ENCODE measurements at regions not wholly inside any gene's neighbourhood (a gene's known extent, or its start where the extent isn't known, plus 50 kb on each side); places are given as distances from the start of the nearest gene placed in this dataset.

- Mint-ChIP-seq H3K9me3 (no peaks in the 10 kb centered on the region), H3K4me3 (no peak overlapping the region), H3K36me3 (ENCODE audit: low read depth) (no peaks in the 10 kb centered on the region), H3K27me3 (ENCODE audit: low read depth) (no peaks in the 10 kb centered on the region), H3K4me1 (ENCODE audit: low read depth) (no peaks in the 10 kb centered on the region), H3K27ac (no peak overlapping the region)
- CTCF ChIA-PET, result no interaction called here
- intact Hi-C loops (cut with micrococcal nuclease), result no loop called here
- DNase-seq, result no peak
Measured at GRCh38 chr6:109315341-109316110, 66.7 kb downstream of the CD164 start.

- Mint-ChIP-seq H3K4me3 (no peak overlapping the region), H3K27me3 (ENCODE audit: low read depth) (no peaks in the 10 kb centered on the region), H3K27ac (no peak overlapping the region), H3K36me3 (ENCODE audit: low read depth) (no peaks in the 10 kb centered on the region), H3K9me3 (no peaks in the 10 kb centered on the region), H3K4me1 (ENCODE audit: low read depth) (no peaks in the 10 kb centered on the region)
- intact Hi-C loops (cut with micrococcal nuclease), result no loop called here
- DNase-seq, result no peak
- CTCF ChIA-PET, result no interaction called here
Measured at GRCh38 chr6:109314313-109314712, 68.0 kb downstream of the CD164 start.

GRCh38 chr6:109313139-109313538 lies 69.1 kb downstream of the CD164 start:
- peaks cover 1% of the 10 kb centered on the region for H3K4me1 Mint-ChIP-seq (ENCODE audit: low read depth)
- H3K36me3 Mint-ChIP-seq (ENCODE audit: low read depth), result no peaks in the 10 kb centered on the region
- H3K9me3 Mint-ChIP-seq, result no peaks in the 10 kb centered on the region
- CTCF ChIA-PET, result no interaction called here
- intact Hi-C loops (cut with micrococcal nuclease), result no loop called here
- H3K27ac Mint-ChIP-seq, result no peak overlapping the region
- no peak overlapping the region for H3K4me3 Mint-ChIP-seq
- H3K27me3 Mint-ChIP-seq (ENCODE audit: low read depth), result no peaks in the 10 kb centered on the region
- DNase-seq, result no peak

GRCh38 chr6:109311471-109311870 lies 70.8 kb downstream of the CD164 start:
- Mint-ChIP-seq H3K4me3 (no peak overlapping the region), H3K4me1 (ENCODE audit: low read depth) (peaks cover 2% of the 10 kb centered on the region), H3K9me3 (no peaks in the 10 kb centered on the region), H3K36me3 (ENCODE audit: low read depth) (no peaks in the 10 kb centered on the region), H3K27ac (no peak overlapping the region), H3K27me3 (ENCODE audit: low read depth) (no peaks in the 10 kb centered on the region)
- no peak for DNase-seq
- intact Hi-C loops (cut with micrococcal nuclease), result no loop called here
- CTCF ChIA-PET, result no interaction called here

- intact Hi-C loops (cut with micrococcal nuclease), result loop anchor here (2.0 kb wide), 2 partner anchors 63 to 73 kb away; partner anchors contain the start of gene CD164
- Mint-ChIP-seq H3K27ac (no peak overlapping the region), H3K9me3 (no peaks in the 10 kb centered on the region), H3K4me3 (no peak overlapping the region), H3K4me1 (ENCODE audit: low read depth) (peaks cover 2% of the 10 kb centered on the region), H3K27me3 (ENCODE audit: low read depth) (no peaks in the 10 kb centered on the region), H3K36me3 (ENCODE audit: low read depth) (no peaks in the 10 kb centered on the region)
- DNase-seq, result no peak
- CTCF ChIA-PET, result no interaction called here
Measured at GRCh38 chr6:109309917-109310316, 72.3 kb downstream of the CD164 start.

GRCh38 chr6:109308018-109308492 lies 74.2 kb downstream of the CD164 start:
- intact Hi-C loops (cut with micrococcal nuclease), result loop anchor here (2.0 kb wide), 2 partner anchors 65 to 75 kb away; partner anchors contain the start of gene CD164
- Mint-ChIP-seq H3K9me3 (no peaks in the 10 kb centered on the region), H3K4me3 (no peak overlapping the region), H3K36me3 (ENCODE audit: low read depth) (no peaks in the 10 kb centered on the region), H3K4me1 (ENCODE audit: low read depth) (peaks cover 13% of the 10 kb centered on the region), H3K27me3 (ENCODE audit: low read depth) (no peaks in the 10 kb centered on the region), H3K27ac (no peak overlapping the region)
- CTCF ChIA-PET, result interaction anchor here (0.6 kb wide), 1 partner anchor 105 kb away, joined by 4 read pairs; no protein-coding TSS in a partner anchor
- peak; percentile 45 for DNase-seq

GRCh38 chr6:109306733-109307132 lies 75.5 kb downstream of the CD164 start:
- no peak for DNase-seq
- intact Hi-C loops (cut with micrococcal nuclease), result no loop called here
- no peaks in the 10 kb centered on the region for H3K36me3 Mint-ChIP-seq (ENCODE audit: low read depth)
- peaks cover 13% of the 10 kb centered on the region for H3K4me1 Mint-ChIP-seq (ENCODE audit: low read depth)
- no peaks in the 10 kb centered on the region for H3K9me3 Mint-ChIP-seq
- H3K27ac Mint-ChIP-seq, result no peak overlapping the region
- no peaks in the 10 kb centered on the region for H3K27me3 Mint-ChIP-seq (ENCODE audit: low read depth)
- CTCF ChIA-PET, result no interaction called here
- H3K4me3 Mint-ChIP-seq, result no peak overlapping the region

GRCh38 chr6:109305028-109305427 lies 77.2 kb downstream of the CD164 start:
- peaks cover 13% of the 10 kb centered on the region for H3K4me1 Mint-ChIP-seq (ENCODE audit: low read depth)
- CTCF ChIA-PET, result no interaction called here
- no peaks in the 10 kb centered on the region for H3K36me3 Mint-ChIP-seq (ENCODE audit: low read depth)
- no peaks in the 10 kb centered on the region for H3K9me3 Mint-ChIP-seq
- no peak overlapping the region for H3K4me3 Mint-ChIP-seq
- H3K27ac Mint-ChIP-seq, result no peak overlapping the region
- intact Hi-C loops (cut with micrococcal nuclease), result no loop called here
- no peaks in the 10 kb centered on the region for H3K27me3 Mint-ChIP-seq (ENCODE audit: low read depth)
- no peak for DNase-seq

GRCh38 chr6:109304284-109305015 lies 77.8 kb downstream of the CD164 start:
- peak; percentile 27 for DNase-seq

GRCh38 chr6:109303640-109304283 lies 78.5 kb downstream of the CD164 start:
- Mint-ChIP-seq H3K36me3 (ENCODE audit: low read depth) (no peaks in the 10 kb centered on the region), H3K27me3 (ENCODE audit: low read depth) (no peaks in the 10 kb centered on the region), H3K27ac (no peak overlapping the region), H3K4me3 (no peak overlapping the region), H3K9me3 (no peaks in the 10 kb centered on the region), H3K4me1 (ENCODE audit: low read depth) (peaks cover 13% of the 10 kb centered on the region)
- DNase-seq, result no peak
- intact Hi-C loops (cut with micrococcal nuclease), result no loop called here
- CTCF ChIA-PET, result no interaction called here

More at GRCh38 chr6:109304284-109305015, 77.8 kb downstream of the CD164 start:
- CTCF ChIA-PET, result no interaction called here
- Mint-ChIP-seq H3K36me3 (ENCODE audit: low read depth) (no peaks in the 10 kb centered on the region), H3K27me3 (ENCODE audit: low read depth) (no peaks in the 10 kb centered on the region), H3K4me1 (ENCODE audit: low read depth) (peaks cover 13% of the 10 kb centered on the region), H3K4me3 (no peak overlapping the region), H3K27ac (no peak overlapping the region), H3K9me3 (no peaks in the 10 kb centered on the region)
- intact Hi-C loops (cut with micrococcal nuclease), result no loop called here

- intact Hi-C loops (cut with micrococcal nuclease), result no loop called here
- CTCF ChIA-PET, result interaction anchor here (0.6 kb wide), 1 partner anchor 972 kb away, joined by 3 read pairs; no protein-coding TSS in a partner anchor
- DNase-seq, result no peak
- H3K9me3 Mint-ChIP-seq, result no peaks in the 10 kb centered on the region
- no peak overlapping the region for H3K27ac Mint-ChIP-seq
- H3K4me3 Mint-ChIP-seq, result no peak overlapping the region
- H3K4me1 Mint-ChIP-seq (ENCODE audit: low read depth), result peaks cover 11% of the 10 kb centered on the region
- H3K36me3 Mint-ChIP-seq (ENCODE audit: low read depth), result no peaks in the 10 kb centered on the region
- no peaks in the 10 kb centered on the region for H3K27me3 Mint-ChIP-seq (ENCODE audit: low read depth)
Measured at GRCh38 chr6:109303164-109303563, 79.1 kb downstream of the CD164 start.

GRCh38 chr6:109302176-109302575 lies 80.1 kb downstream of the CD164 start:
- no peak overlapping the region for H3K27ac Mint-ChIP-seq
- intact Hi-C loops (cut with micrococcal nuclease), result no loop called here
- peaks cover 11% of the 10 kb centered on the region for H3K4me1 Mint-ChIP-seq (ENCODE audit: low read depth)
- H3K27me3 Mint-ChIP-seq (ENCODE audit: low read depth), result no peaks in the 10 kb centered on the region
- H3K36me3 Mint-ChIP-seq (ENCODE audit: low read depth), result no peaks in the 10 kb centered on the region
- no peak overlapping the region for H3K4me3 Mint-ChIP-seq
- no peaks in the 10 kb centered on the region for H3K9me3 Mint-ChIP-seq
- CTCF ChIA-PET, result interaction anchor here (0.6 kb wide), 1 partner anchor 1578 kb away, joined by 4 read pairs; no protein-coding TSS in a partner anchor
- no peak for DNase-seq

Measured in activated naive CD4-positive, alpha-beta T cell treated with anti-CD3 and anti-CD28 coated beads for 36 hours (primary cell).